ENCODE measurements at regions not wholly inside any gene's neighbourhood (a gene's known extent, or its start where the extent isn't known, plus 50 kb on each side); places are given as distances from the start of the nearest gene placed in this dataset.

DNA sequence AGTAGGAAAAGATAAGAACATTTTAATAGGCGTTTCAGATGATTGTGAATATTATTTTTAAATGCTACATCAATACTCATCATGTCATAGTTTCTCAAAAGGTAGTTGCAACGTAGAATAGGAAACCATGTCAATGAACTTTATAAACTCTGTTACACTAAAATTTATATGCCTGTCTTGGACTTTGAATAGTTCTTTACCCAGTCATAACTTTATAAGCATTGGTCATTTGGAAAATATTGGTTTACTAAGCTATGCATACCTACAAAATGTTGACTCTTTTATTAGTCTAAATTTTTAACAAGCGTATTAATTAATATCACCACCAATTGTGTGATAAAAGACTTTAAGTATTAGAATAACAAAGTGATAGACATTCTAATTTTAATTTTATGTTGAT is 293.5 kb downstream of the CGGBP1 start:
- H3K27me3 ChIP-seq = no peaks in the 10 kb centered on the region
- no peak overlapping the region for H3K27ac ChIP-seq (replicated peaks in 1 of 4)
- TF ChIP-seq, protein P1, sequence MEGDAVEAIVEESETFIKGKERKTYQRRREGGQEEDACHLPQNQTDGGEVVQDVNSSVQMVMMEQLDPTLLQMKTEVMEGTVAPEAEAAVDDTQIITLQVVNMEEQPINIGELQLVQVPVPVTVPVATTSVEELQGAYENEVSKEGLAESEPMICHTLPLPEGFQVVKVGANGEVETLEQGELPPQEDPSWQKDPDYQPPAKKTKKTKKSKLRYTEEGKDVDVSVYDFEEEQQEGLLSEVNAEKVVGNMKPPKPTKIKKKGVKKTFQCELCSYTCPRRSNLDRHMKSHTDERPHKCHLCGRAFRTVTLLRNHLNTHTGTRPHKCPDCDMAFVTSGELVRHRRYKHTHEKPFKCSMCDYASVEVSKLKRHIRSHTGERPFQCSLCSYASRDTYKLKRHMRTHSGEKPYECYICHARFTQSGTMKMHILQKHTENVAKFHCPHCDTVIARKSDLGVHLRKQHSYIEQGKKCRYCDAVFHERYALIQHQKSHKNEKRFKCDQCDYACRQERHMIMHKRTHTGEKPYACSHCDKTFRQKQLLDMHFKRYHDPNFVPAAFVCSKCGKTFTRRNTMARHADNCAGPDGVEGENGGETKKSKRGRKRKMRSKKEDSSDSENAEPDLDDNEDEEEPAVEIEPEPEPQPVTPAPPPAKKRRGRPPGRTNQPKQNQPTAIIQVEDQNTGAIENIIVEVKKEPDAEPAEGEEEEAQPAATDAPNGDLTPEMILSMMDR (IDR thresholded peaks at IDR 0.05) = no peak
- TF ChIP-seq POLR2A (IDR thresholded peaks at IDR 0.05; ENCODE audit: low read depth) = no peak
- TF ChIP-seq POLR2AphosphoS5 (IDR thresholded peaks at IDR 0.05) = no peak
- no peak for TF ChIP-seq EP300 (IDR thresholded peaks at IDR 0.05)
- no peaks in the 10 kb centered on the region for H3K4me1 ChIP-seq
- 74% methylated on average over 3 of the region's 3 CpGs for WGBS
- H3K4me3 ChIP-seq = no peak overlapping the region
- H3K36me3 ChIP-seq = no peaks in the 10 kb centered on the region
- no peaks in the 10 kb centered on the region for H3K9me3 ChIP-seq
- DNase-seq (ENCODE audit: extremely low spot score) = no peak
- intact Hi-C loops (cut with DNase I) = loop anchor here (10.0 kb wide), 1 partner anchor 240 kb away; no protein-coding TSS in a partner anchor

DNA sequence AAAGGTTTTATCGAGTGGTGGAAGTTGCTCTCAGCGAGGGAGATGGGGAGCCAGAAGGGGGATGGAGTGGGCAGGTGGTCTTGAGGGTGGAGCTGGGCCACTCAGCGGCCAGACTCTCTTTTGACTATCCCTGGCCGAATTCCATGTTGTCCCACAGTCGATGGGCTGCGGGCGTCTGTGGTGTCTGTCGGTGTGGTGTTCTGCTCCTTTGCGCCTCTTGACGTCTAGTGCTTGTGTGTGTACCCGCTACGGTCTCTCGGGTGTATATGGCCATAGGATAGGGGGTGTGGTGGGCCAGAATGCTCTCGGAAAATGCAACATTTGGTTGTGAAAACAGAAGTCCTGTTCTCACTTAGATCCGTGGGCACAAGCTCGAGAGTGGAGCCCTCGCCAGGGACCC is 297.0 kb downstream of the CGGBP1 start:
- Histone ChIP-seq H3K4me1 (no peaks in the 10 kb centered on the region), H3K27me3 (no peaks in the 10 kb centered on the region), H3K36me3 (no peaks in the 10 kb centered on the region), H3K27ac (replicated peaks in 1 of 4) (no peak overlapping the region), H3K4me3 (no peak overlapping the region), H3K9me3 (no peaks in the 10 kb centered on the region)
- DNase-seq (ENCODE audit: extremely low spot score) = no peak
- TF ChIP-seq, protein P1 (IDR thresholded peaks at IDR 0.05) = no peak
- TF ChIP-seq EP300 (IDR thresholded peaks at IDR 0.05) (no peak), POLR2A (IDR thresholded peaks at IDR 0.05; ENCODE audit: low read depth) (no peak), POLR2AphosphoS5 (IDR thresholded peaks at IDR 0.05) (no peak)
- 88% methylated on average over 17 of the region's 17 CpGs for WGBS
- intact Hi-C loops (cut with DNase I) = loop anchor here (10.0 kb wide), 1 partner anchor 243 kb away; no protein-coding TSS in a partner anchor

DNA sequence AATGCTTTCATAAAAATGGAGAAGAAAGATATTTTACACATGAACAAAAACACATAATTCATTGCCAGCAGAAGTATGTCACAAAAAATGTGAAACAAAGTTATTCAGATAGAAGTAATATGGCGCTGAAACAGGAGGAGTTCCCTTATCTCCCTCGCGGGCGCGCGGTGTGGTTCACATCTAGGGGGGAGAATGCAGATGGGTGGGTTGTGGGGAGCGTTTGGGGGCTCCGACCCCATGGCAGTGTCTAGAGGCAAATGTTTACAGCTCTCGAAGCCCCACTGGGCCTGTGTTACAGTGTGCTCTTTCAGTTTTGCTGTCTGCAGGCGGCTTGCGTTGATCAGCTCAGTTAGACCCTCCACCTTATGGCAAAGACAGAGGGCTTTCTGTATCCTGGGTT is 297.5 kb downstream of the CGGBP1 start:
- Histone ChIP-seq H3K36me3 (no peaks in the 10 kb centered on the region), H3K9me3 (no peaks in the 10 kb centered on the region), H3K27ac (replicated peaks in 1 of 4) (no peak overlapping the region), H3K4me3 (no peak overlapping the region), H3K27me3 (no peaks in the 10 kb centered on the region), H3K4me1 (no peaks in the 10 kb centered on the region)
- no peak for DNase-seq (ENCODE audit: extremely low spot score)
- TF ChIP-seq POLR2A (IDR thresholded peaks at IDR 0.05; ENCODE audit: low read depth) = no peak
- TF ChIP-seq POLR2AphosphoS5 (IDR thresholded peaks at IDR 0.05) = no peak
- TF ChIP-seq, protein P1 (IDR thresholded peaks at IDR 0.05) = no peak
- no peak for TF ChIP-seq EP300 (IDR thresholded peaks at IDR 0.05)
- intact Hi-C loops (cut with DNase I) = loop anchor here (10.0 kb wide), 1 partner anchor 243 kb away; no protein-coding TSS in a partner anchor
- 91% methylated on average over 11 of the region's 11 CpGs for WGBS

DNA sequence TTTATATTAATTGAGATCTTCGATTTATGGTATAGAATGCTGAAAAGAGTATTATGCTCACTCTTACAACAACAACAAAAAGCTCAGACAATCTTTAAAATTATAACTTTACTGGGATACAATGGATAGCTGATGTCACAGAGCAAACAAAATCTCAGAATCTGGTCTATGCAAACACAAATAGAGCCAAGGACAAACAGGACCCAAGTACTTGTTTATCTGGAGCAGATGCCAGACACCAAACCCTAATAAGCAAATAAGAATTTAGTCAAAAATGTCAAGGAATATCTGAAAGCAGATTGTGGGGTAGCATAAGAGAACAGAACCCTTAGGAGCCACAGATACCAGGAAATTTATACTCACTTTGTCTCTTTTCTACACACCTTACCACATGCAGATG is 302.2 kb downstream of the CGGBP1 start:
- WGBS = 69% methylated on average over 1 of the region's 1 CpG
- H3K27ac ChIP-seq (replicated peaks in 1 of 4) = no peak overlapping the region
- H3K9me3 ChIP-seq = no peaks in the 10 kb centered on the region
- DNase-seq (ENCODE audit: extremely low spot score) = no peak
- no peaks in the 10 kb centered on the region for H3K27me3 ChIP-seq
- intact Hi-C loops (cut with DNase I) = no loop called here
- H3K4me1 ChIP-seq = no peaks in the 10 kb centered on the region
- TF ChIP-seq EP300 (IDR thresholded peaks at IDR 0.05) (no peak), POLR2AphosphoS5 (IDR thresholded peaks at IDR 0.05) (no peak), POLR2A (IDR thresholded peaks at IDR 0.05; ENCODE audit: low read depth) (no peak)
- TF ChIP-seq, protein P1 (IDR thresholded peaks at IDR 0.05) = no peak
- no peak overlapping the region for H3K4me3 ChIP-seq
- H3K36me3 ChIP-seq = no peaks in the 10 kb centered on the region

DNA sequence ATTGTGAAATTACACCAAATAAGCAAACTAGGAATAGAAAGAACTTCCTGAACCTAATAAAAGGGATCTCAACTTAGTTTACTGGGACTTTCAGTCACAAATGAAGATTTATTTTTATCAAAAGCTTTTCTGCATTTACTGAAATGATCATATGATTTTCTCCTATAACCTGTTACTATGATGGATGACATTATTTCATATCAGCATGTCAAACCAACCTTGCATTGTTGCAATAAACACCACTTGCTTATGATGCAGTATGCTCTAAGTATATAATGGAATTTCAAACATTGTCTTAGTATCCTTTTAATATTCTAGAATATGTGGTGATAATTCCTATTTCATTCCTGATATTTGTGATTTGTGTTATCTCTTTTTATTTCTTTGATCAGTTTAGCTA is 303.0 kb downstream of the CGGBP1 start:
- no peaks in the 10 kb centered on the region for H3K4me1 ChIP-seq
- no peaks in the 10 kb centered on the region for H3K36me3 ChIP-seq
- TF ChIP-seq POLR2AphosphoS5 (IDR thresholded peaks at IDR 0.05) = no peak
- TF ChIP-seq EP300 (IDR thresholded peaks at IDR 0.05) = no peak
- TF ChIP-seq, protein P1 (IDR thresholded peaks at IDR 0.05) = no peak
- no peak for TF ChIP-seq POLR2A (IDR thresholded peaks at IDR 0.05; ENCODE audit: low read depth)
- no peak for DNase-seq (ENCODE audit: extremely low spot score)
- H3K9me3 ChIP-seq = no peaks in the 10 kb centered on the region
- intact Hi-C loops (cut with DNase I) = no loop called here
- H3K4me3 ChIP-seq = no peak overlapping the region
- no peaks in the 10 kb centered on the region for H3K27me3 ChIP-seq
- no peak overlapping the region for H3K27ac ChIP-seq (replicated peaks in 1 of 4)
